ENCODE measurements at regions not wholly inside any gene's neighbourhood (a gene's known extent, or its start where the extent isn't known, plus 50 kb on each side); places are given as distances from the start of the nearest gene placed in this dataset.
"Not testable (repeated sequence)": the region's sequence is repeated elsewhere in the genome, so short reads cannot be mapped to it uniquely, and the experiment has no call there.

DNA sequence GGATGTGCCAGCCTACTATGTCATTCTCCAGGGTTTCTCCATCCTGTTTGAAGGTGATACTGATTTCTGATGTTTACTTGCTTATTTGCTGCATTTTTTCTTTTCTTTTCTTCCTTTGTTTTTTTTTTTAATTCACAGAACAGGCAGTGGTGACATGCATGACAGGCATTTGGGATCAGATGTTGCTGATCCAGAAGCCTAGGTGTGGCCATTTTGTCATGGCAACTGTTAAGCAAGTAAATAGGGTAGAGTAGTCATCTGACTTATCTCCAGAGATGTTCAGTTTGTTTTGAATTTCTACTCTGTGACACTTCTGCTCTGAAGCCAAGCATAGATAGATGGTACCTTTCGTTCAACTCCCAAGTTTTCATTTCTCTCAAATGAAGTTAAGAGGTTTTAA lies 85.4 kb upstream of the IKBKE start:
- in situ Hi-C loops (cut with MboI; ENCODE audit: low pct_unique_long_range_greater_than_20kb, low sequenced_read_pairs); DNase-seq: not testable (repeated sequence)

DNA sequence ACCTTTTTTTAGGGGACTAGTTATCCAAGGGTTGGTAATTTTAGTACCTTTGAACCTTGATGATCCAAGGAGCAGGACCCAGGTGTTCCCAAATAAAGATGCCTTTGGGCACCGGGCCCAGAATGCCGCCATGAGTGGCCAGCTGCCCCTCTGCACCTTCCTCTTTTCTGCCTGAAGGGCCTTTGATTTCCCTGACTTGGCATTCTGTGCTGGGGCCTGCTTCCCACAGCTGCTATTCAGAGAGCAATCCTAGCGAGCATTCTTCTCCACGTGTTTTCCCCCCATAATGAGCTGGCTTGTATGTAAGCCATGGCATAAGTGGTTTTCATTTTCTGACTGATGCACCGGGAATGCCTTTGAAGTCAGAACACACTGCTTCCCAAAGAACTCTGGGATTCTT lies 82.6 kb upstream of the IKBKE start:
- in situ Hi-C loops (cut with MboI; ENCODE audit: low pct_unique_long_range_greater_than_20kb, low sequenced_read_pairs); DNase-seq: not testable (repeated sequence)

DNA sequence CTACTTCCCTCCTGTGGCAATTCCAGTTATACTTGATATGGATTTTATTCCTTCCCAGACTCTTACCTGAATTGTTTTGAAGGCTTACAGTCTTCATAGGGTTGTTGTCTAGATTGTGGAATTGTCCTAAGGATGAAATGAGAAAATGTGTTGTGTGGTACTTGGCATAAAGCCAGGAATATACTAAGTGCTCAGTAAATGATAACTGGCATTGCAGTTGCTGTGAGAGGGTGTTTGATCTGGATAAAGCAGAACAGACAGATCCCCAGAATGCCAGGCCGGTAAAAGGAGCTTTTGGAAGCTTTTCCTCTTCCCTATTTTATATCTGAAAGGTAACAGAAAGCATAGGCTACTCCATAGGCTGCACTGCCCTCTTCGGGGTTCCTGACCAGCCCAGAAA lies 78.4 kb upstream of the IKBKE start:
- in situ Hi-C loops (cut with MboI; ENCODE audit: low pct_unique_long_range_greater_than_20kb, low sequenced_read_pairs); DNase-seq: not testable (repeated sequence)

DNA sequence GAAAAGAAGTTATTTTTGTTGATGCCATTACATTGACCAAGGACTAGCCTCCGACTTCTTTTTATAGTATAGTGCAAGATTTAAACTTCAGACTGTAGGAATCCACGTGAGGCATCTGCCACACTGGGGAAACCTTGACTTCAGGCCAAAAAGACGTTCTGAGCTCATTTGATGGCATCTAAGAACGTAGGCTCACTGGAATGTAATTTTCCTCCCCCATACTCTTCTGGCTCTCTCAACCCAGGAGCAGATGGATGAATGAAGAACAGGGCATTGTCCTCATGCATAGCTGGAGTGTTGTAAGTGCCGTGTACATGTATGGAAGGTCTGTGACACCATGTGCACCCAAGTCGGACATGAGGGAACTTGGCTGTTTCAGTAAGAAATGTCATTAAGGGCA lies 72.8 kb upstream of the IKBKE start:
- in situ Hi-C loops (cut with MboI; ENCODE audit: low pct_unique_long_range_greater_than_20kb, low sequenced_read_pairs); DNase-seq: not testable (repeated sequence)

DNA sequence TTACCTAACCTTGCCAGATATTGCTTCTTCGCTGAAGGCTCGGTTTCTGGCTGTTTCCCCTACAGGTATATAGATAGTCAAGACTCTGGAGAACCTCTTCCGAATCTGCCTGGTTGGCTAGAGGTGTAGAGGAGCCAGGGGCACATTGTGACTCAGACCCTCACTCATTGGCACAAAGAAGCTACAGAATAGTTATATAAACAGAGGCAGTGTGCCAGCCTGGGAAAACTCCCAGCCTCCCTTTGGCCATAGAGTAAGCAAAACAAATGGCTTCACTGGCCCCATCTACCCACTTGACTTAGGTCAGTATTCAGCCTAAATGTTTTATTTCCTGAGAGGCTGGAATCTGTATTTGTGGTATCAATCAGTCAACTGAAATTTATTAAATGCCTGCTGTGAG lies 72.0 kb upstream of the IKBKE start:
- DNase-seq; in situ Hi-C loops (cut with MboI; ENCODE audit: low pct_unique_long_range_greater_than_20kb, low sequenced_read_pairs): not testable (repeated sequence)

DNA sequence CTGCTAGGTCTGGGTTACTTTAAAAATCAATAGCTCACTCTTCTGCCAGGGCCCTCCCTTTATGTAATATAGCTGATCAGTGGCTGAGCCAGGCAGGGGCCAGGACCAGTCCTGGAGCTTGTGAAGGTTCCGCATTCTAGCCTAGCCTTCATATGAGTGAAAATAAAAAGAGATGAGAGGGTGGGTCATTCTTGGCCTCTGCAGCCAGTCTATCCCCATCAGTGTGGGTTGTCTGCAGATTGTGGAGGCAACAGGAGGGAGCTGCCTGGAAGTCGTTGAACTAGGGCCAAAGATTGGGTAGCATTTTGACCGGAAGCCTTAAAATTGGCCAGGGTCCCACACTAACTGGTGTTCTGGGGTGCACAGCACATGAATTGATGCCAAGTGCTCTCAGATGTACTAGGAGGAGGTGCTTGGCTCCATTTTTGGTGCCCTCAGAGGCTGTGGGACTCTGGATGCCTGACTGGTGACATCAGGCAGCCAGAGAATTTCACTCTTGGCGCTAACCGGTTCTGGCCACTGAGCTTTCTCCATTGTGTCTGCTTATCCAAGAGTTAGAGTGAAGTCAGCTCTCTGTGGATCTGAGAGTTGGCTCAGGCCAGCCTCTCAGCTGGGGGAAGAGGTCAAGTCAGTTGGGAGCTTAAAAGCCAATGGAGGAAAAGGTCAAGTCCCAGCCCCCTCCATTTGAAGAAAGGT lies 66.5 kb upstream of the IKBKE start:
- DNase-seq; in situ Hi-C loops (cut with MboI; ENCODE audit: low pct_unique_long_range_greater_than_20kb, low sequenced_read_pairs): not testable (repeated sequence)

DNA sequence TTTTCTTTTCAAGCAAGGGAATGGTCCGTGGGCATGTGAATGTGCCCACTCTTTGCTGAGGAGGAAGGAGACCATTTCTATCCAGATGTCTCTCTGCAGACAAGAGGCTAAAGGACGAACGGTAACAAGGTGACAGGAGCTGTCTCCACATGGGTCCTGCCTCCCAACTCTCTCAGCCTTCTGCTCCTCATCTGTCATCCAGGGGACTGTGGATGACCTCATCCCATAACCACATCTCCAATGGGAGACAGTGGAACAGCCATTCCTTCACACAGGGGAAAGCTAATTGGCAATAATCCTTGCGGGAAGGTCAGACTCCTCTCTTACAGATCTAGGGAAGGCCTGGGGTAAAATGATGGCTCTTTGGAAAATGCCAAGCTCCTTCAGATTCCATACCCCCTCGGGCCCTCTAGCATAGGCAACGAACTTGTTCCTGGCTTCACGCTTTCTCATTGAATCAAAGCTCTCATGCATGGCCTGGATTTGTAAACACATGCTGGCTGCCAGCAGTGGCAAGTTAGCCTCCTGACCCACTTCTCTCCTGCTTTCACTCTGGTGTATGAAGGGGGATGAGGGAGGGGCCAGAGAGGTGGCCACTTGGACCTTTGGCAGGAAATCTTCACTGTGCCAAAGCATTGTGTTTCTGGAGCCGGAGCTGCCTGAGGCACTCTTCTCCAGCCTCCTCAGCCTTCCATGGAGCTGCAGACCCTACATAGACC lies 65.8 kb upstream of the IKBKE start:
- DNase-seq; in situ Hi-C loops (cut with MboI; ENCODE audit: low pct_unique_long_range_greater_than_20kb, low sequenced_read_pairs): not testable (repeated sequence)

DNA sequence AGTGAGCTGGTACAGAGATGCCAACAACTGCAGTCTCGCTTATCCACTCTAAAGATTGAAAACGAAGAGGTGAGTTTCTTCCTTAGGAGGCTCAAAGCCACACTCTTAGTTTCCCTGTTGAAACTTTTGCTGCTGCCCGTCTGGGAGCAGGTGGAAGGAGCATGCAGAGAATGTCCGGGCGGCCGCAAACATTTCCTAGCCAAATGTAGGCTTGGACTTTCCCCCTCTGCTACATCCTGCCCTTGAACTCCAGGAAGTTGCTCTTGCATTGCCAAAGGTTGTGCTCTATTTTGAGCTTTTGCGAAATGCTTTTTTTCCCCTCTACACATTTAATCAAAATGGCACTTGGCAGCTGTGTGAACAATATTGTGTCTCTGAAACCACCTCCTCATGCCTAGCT lies 65.0 kb upstream of the IKBKE start:
- in situ Hi-C loops (cut with MboI; ENCODE audit: low pct_unique_long_range_greater_than_20kb, low sequenced_read_pairs); DNase-seq: not testable (repeated sequence)

DNA sequence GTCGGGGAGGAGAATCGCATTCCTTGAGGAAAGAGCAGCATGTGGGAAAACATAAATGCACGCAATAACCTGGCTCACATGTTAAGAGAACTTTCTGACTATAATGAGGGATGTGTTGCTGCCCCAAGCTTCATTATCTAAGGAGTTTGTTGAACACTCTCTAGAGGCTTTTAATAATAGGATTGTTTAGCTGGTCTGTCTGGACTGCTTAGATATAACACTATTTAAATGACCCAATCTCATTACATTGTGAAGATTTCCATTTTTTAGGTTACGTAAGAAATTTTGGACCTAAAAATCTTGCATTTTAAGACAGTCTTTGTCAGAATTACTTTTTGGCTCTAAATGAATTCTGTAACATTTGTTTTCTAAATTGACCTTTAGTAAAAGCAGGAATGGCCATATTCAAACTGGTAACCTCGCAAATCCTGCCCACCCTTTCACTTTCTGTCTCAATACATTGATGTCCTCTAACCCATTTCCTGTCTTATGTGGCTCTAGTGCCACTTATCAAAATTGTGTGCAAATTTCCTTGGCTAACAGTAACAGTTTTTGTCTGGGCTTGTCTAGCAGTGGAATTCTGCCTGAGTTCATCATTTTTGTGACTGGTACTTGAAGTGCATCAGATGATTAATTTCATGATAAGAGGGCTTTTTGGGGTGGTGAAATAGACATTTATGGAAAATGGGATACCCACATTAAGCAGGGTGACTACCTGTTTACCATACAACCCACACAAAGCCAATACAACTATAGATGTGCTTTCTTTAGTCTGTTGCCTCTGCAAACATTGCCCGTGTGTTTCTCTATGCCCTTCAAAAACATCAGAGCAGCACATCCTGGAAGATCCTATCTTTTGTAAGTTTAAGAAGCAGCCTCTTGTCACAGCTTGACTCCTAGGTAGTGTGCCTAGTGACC lies 61.6 kb upstream of the IKBKE start:
- in situ Hi-C loops (cut with MboI; ENCODE audit: low pct_unique_long_range_greater_than_20kb, low sequenced_read_pairs); DNase-seq: not testable (repeated sequence)

DNA sequence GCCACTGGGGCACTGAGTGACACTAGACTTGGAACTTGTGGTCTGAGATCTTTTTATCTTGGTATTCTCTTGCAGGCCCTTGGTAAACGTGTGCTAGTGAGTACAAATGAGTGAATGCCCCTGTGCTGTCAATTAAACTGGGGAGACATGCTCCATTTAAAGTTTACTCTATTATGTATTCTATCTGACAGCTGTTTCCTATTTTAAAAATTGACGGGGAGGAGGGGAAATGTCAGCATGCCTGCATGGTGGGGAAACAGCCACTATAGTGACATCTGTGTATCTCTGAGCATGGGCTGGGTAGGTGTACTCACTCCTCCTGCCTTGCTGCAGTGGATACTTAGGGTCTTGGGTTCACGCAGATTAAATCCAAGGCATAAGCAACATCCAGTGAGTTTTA lies 59.0 kb upstream of the IKBKE start:
- no peak for DNase-seq
- in situ Hi-C loops (cut with MboI; ENCODE audit: low pct_unique_long_range_greater_than_20kb, low sequenced_read_pairs), result no loop called here

DNA sequence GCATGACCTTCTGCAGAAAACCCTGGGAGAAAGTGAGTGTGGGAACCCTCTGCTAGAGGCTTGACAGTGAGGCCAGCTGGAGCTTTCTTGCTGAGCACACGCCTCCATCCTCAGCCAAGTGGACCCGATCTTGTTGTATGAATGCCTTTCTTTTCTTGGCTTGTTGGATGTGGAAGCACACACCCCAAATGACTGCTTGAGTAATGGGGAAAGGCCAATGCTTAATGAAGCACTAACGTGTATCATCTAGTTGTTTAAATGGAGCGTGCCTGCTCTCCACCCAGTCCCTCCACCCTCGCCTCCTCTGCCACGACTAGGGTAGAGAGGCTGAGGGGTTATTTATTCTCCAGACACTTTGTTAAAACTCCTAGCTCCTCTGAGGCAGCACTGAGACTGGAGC lies 54.3 kb upstream of the IKBKE start:
- DNase-seq, result no peak
- in situ Hi-C loops (cut with MboI; ENCODE audit: low pct_unique_long_range_greater_than_20kb, low sequenced_read_pairs), result no loop called here

DNA sequence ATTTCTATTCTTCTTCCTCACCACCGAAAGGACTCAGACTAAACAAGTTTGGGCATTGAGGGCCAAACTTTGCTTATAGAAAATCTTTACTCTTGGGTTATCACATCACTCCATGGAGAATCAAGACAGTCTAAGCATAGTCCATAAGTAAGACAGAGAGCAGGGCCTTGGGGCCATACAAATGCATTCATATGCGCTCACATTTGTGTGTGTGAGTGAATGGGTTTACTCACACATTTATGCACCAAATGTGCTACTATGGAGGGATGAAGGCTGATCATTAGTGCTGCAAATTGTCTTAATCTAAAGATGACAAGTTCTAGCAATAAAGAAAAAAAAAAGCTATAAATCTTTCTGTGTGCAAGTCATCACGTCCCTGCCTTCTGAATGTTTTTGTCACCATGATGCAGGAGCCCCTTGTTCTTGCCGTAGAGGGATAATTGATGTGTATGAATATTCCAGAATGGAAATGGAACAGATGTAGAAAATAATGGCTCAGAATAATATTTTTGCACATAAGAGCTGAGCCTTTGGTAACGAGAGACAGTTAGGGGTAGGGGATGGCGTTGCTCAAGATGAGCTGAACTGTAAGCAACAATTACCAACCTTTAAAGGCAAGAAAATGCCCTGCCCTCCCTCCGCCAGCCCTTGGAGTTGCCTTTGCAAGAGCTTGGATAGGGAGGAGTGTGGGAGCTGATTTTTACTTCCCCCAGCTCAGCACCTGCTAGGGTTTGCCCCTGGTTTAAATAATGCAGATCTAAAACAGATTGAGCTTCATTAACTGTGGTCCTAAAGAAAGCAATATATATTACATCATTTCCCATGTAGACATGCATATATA lies 52.3 kb upstream of the IKBKE start:
- in situ Hi-C loops (cut with MboI; ENCODE audit: low pct_unique_long_range_greater_than_20kb, low sequenced_read_pairs), result no loop called here
- no peak for DNase-seq

DNA sequence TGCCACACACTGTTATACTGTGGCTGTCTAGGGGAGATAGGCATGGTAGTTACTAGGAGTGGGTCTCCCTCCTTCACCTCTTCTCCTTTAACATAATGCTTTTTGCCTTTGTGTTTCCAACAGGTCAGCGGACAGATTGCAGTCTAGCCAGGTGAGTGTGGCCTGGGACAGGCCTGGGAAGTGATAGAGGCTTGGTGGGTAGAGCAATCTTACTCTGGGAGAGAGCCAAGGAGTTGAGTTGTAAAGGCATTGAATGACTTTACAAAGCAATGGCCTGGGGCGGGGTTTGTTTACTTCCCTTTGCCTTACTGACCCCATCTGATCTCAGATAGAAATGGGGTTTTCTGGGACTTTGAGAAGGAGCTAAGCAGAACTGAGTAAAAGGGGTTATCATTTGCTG lies 51.0 kb upstream of the IKBKE start:
- DNase-seq, result no peak
- in situ Hi-C loops (cut with MboI; ENCODE audit: low pct_unique_long_range_greater_than_20kb, low sequenced_read_pairs), result no loop called here

DNA sequence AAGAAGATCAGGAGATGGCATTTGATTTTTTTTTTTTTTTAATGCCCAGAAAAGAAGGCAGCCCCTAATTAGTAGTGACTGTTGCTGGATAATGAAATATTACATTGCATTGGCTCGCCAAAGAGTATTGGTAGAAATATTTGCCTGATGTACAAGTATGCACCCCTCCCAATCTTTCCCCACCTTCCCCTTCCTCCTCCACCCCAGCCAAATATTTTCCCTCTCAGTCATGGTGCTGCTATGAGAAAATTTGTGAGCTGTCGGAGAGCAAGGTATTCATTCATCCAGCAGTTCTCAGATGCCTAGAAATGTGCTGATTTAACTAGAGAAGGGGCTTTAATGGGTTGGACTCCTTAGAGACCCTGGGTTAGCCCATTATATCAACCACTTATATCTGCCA lies 50.5 kb upstream of the IKBKE start:
- in situ Hi-C loops (cut with MboI; ENCODE audit: low pct_unique_long_range_greater_than_20kb, low sequenced_read_pairs), result no loop called here
- DNase-seq, result no peak

DNA sequence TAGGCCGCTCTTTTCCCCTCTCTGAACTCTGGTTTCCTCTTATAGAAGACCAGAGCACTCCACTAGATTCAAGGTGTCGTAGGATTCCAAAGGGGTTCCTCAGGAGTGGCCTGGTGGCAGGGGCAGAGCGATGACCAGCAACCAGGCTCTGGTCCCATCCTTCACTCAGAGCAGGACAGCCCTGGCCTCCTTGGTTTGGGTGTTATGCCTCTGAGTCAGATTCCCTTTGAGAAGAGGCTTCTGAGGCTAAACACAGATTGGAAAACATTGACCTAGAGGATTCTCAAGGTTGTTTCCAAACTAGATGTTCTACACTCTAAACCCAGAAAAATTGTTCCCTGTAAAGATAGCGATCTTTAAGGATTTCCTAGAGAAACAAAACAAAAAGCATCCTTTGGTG lies 49.8 kb upstream of the IKBKE start:
- DNase-seq, result no peak
- in situ Hi-C loops (cut with MboI; ENCODE audit: low pct_unique_long_range_greater_than_20kb, low sequenced_read_pairs), result no loop called here
